AG04450 (cell line): ENCODE measurements at regions not wholly inside any gene's neighbourhood (a gene's known extent, or its start where the extent isn't known, plus 50 kb on each side); places are given as distances from the start of the nearest gene placed in this dataset.

Source experiments
- CTCF ChIA-PET: fragments of 300-600, 350-600 bp; formaldehyde crosslinking; extraction: SDS; loops from one replicate; lab custom pipeline; 2022; ENCODE audit warnings: antibody characterized with exemption, inconsistent platforms; lab: Charles Lee
- POLR2A ChIA-PET: fragments of 350-600 bp; formaldehyde crosslinking; extraction: SDS; loops from one replicate; lab custom pipeline; 2021; ENCODE audit warnings: antibody characterized with exemption, inconsistent platforms; lab: Yijun Ruan, JAX
- DNase-seq: peaks from one replicate; pipeline ENCODE4 v3.0.0-alpha.2; 2011; ENCODE audit warnings: low read depth, low spot score
- H3K27ac ChIP-seq: one replicate; pipeline ENCODE4 v1.5.1; 2012; ENCODE audit warnings: low read depth, low read length, control low read depth
- H3K27me3 ChIP-seq: one replicate; pipeline ENCODE4 v1.6.0; 2012; ENCODE audit warnings: low read length; ENCODE audit not compliant: control insufficient read depth, insufficient read depth
- H3K4me3 ChIP-seq: 2 replicates; pipeline ENCODE4 v1.5.1; 2011; ENCODE audit warnings: mild to moderate bottlenecking, low read depth, low read length, control low read depth
- H3K9me3 ChIP-seq: 2 replicates; pipeline ENCODE4 v1.5.1; 2012; ENCODE audit warnings: low read length; ENCODE audit not compliant: control insufficient read depth, insufficient read depth
- CTCF ChIP-seq: IDR thresholded peaks from 2 replicates; pipeline ENCODE4 v1.5.1; 2011; ENCODE audit warnings: low read depth, low read length, control low read depth, inconsistent platforms

GRCh38 chr6:150315626-150316025 is 53.2 kb upstream of the IYD start:
- TF ChIP-seq CTCF, result no peak
- ChIA-PET CTCF (no interaction called here), POLR2A (no interaction called here)
- no peak for DNase-seq
- H3K27ac ChIP-seq, result no peak overlapping the region
- H3K9me3 ChIP-seq, result no peaks in the 10 kb centered on the region
- no peak overlapping the region for H3K4me3 ChIP-seq
- no peaks in the 10 kb centered on the region for H3K27me3 ChIP-seq

GRCh38 chr6:150316936-150317335 is 51.9 kb upstream of the IYD start:
- POLR2A ChIA-PET, result no interaction called here
- CTCF ChIA-PET, result no interaction called here
- Histone ChIP-seq H3K9me3 (no peaks in the 10 kb centered on the region), H3K4me3 (no peak overlapping the region), H3K27me3 (no peaks in the 10 kb centered on the region), H3K27ac (no peak overlapping the region)
- no peak for DNase-seq
- no peak for TF ChIP-seq CTCF
